ENCODE measurements at regions not wholly inside any gene's neighbourhood (a gene's known extent, or its start where the extent isn't known, plus 50 kb on each side); places are given as distances from the start of the nearest gene placed in this dataset.

GRCh38 chr10:124346831-124347230, 71.9 kb downstream of the OAT start:
- no peak for TF ChIP-seq CTCF (IDR thresholded peaks at IDR 0.05)
- H3K27ac ChIP-seq = no peak overlapping the region
- no peak overlapping the region for H3K4me3 ChIP-seq
- peak; percentile 57 for DNase-seq (ENCODE audit: low spot score)

GRCh38 chr10:124345521-124345920, 73.2 kb downstream of the OAT start:
- TF ChIP-seq CTCF (IDR thresholded peaks at IDR 0.05) = no peak
- DNase-seq (ENCODE audit: low spot score) = peak; percentile 67
- Histone ChIP-seq H3K4me3 (no peak overlapping the region), H3K27ac (no peak overlapping the region)

GRCh38 chr10:124344931-124345330, 73.8 kb downstream of the OAT start:
- Histone ChIP-seq H3K4me3 (no peak overlapping the region), H3K27ac (no peak overlapping the region)
- DNase-seq (ENCODE audit: low spot score) = peak; percentile 47
- TF ChIP-seq CTCF (IDR thresholded peaks at IDR 0.05) = no peak

- no peak for TF ChIP-seq CTCF (IDR thresholded peaks at IDR 0.05)
- peak; percentile 47 for DNase-seq (ENCODE audit: low spot score)
- Histone ChIP-seq H3K27ac (no peak overlapping the region), H3K4me3 (no peak overlapping the region)
Measured at GRCh38 chr10:124344266-124344590, 74.5 kb downstream of the OAT start.

- H3K4me3 ChIP-seq = no peak overlapping the region
- DNase-seq (ENCODE audit: low spot score) = peak; percentile 43
- no peak overlapping the region for H3K27ac ChIP-seq
- TF ChIP-seq CTCF (IDR thresholded peaks at IDR 0.05) = no peak
Measured at GRCh38 chr10:124343351-124344265, 75.1 kb downstream of the OAT start.

- Histone ChIP-seq H3K4me3 (no peak overlapping the region), H3K27ac (no peak overlapping the region)
- no peak for TF ChIP-seq CTCF (IDR thresholded peaks at IDR 0.05)
- DNase-seq (ENCODE audit: low spot score) = no peak
Measured at GRCh38 chr10:124342821-124343170, 75.9 kb downstream of the OAT start.

GRCh38 chr10:124342136-124342820, 76.4 kb downstream of the OAT start:
- peak; percentile 65 for DNase-seq (ENCODE audit: low spot score)

More at GRCh38 chr10:124342136-124342820, 76.4 kb downstream of the OAT start:
- TF ChIP-seq CTCF (IDR thresholded peaks at IDR 0.05) = no peak
- Histone ChIP-seq H3K27ac (peak overlapping the region in 1 of 2 donors; percentile 10), H3K4me3 (no peak overlapping the region)

Measured in coronary artery (tissue), 2 donors.